ENCODE measurements at regions not wholly inside any gene's neighbourhood (a gene's known extent, or its start where the extent isn't known, plus 50 kb on each side); places are given as distances from the start of the nearest gene placed in this dataset.
"Not testable (repeated sequence)": the region's sequence is repeated elsewhere in the genome, so short reads cannot be mapped to it uniquely, and the experiment has no call there.

DNA sequence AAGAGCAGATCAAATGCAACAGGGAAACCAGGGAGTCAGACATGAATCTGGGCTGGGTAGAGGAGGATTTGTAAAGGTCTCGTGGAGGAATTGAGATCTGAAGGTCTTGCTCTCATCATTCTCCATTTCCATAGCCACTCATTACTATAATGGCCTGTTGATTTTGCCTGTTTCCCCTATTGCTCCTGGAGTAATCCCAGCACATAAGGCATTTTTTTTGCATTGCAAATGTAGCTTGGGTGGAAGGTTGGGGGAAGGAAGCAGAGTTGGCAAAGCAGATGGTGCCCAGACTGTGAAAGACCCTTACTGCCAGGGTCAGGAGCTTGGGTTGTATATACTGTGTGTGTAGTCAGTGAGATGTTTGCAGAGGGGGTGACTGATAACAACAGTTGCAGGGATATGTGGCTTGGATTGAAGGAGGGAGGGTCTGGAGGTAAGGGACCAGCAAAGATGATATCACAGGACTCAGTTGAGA, 116.0 kb downstream of the TTC6 start:
- Histone ChIP-seq H3K4me1 (no peaks in the 10 kb centered on the region), H3K4me3 (no peak overlapping the region), H3K27me3 (no peaks in the 10 kb centered on the region), H3K9me3 (no peaks in the 10 kb centered on the region), H3K36me3 (no peaks in the 10 kb centered on the region), H3K27ac (no peak overlapping the region)
- no peak for FAIRE-seq
- no peak for ATAC-seq
- intact Hi-C loops (cut with DNase I), result loop anchor here in 2 of 3 donors (10.0 kb wide), 2 partner anchors 153 to 163 kb away; no protein-coding TSS in a partner anchor
- no peak for DNase-seq
- TF ChIP-seq, protein P1, sequence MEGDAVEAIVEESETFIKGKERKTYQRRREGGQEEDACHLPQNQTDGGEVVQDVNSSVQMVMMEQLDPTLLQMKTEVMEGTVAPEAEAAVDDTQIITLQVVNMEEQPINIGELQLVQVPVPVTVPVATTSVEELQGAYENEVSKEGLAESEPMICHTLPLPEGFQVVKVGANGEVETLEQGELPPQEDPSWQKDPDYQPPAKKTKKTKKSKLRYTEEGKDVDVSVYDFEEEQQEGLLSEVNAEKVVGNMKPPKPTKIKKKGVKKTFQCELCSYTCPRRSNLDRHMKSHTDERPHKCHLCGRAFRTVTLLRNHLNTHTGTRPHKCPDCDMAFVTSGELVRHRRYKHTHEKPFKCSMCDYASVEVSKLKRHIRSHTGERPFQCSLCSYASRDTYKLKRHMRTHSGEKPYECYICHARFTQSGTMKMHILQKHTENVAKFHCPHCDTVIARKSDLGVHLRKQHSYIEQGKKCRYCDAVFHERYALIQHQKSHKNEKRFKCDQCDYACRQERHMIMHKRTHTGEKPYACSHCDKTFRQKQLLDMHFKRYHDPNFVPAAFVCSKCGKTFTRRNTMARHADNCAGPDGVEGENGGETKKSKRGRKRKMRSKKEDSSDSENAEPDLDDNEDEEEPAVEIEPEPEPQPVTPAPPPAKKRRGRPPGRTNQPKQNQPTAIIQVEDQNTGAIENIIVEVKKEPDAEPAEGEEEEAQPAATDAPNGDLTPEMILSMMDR (IDR thresholded peaks at IDR 0.05), result no peak
- 65 to 85% methylated on average over 1 of the region's 1 CpG for WGBS, 2 donors

DNA sequence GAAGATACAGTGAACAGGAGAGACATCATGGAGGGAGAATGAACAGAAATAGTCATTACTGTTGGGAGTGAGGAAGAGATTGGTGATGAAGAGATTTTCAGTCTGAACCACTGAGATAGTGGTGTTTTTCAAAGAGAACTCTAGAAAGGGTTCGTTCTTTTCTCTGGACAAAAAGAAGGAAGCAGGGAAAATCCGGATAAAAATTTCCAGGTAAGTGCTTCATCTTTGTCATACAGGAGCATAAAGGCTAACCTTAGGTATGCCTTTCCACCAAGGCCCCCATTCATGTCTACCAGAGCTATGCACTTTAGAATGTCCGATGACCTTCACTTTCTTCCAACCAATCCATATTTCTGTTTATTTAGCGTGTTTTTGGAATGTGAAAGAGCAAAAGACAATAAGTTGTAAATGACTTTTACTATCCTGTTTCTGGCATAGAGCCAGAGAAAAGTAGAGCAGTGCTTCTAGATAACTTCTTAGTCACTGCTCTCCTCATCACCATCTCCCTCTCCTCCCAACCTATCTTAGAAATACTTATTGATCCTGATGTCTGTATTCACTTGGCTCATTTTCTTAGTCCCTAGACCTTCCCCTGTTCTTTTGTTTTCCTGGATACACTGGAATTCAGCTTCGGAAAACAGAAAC, 116.5 kb downstream of the TTC6 start:
- Histone ChIP-seq H3K9me3 (no peaks in the 10 kb centered on the region), H3K27me3 (no peaks in the 10 kb centered on the region), H3K27ac (no peak overlapping the region), H3K36me3 (no peaks in the 10 kb centered on the region), H3K4me1 (no peaks in the 10 kb centered on the region), H3K4me3 (no peak overlapping the region)
- no peak for DNase-seq
- TF ChIP-seq, protein P1 (IDR thresholded peaks at IDR 0.05), result no peak
- no peak for FAIRE-seq
- intact Hi-C loops (cut with DNase I), result loop anchor here in 2 of 3 donors (10.0 kb wide), 2 partner anchors 153 to 163 kb away; no protein-coding TSS in a partner anchor
- no peak for ATAC-seq
- WGBS, 2 donors, result 34 to 37% methylated on average over 5 of the region's 5 CpGs

DNA sequence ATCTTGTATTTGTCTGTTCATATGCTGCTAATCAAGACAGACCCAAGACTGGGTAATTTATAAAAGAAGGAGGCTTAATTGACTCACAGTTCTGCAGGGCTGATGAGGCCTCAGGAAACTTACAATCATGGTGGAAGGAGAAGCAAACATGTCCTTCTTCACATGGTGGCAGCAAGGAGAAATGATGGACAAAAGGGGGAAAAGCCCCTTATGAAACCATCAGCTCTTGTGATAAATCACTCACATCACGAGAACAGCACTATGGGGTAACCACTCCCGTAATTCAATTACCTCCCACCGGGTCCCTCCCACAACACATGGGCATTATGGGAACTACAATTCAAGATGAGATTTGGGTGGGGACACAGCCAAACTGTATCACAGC, 117.0 kb downstream of the TTC6 start:
- not testable (repeated sequence) for FAIRE-seq, ATAC-seq, H3K36me3 ChIP-seq, H3K9me3 ChIP-seq, DNase-seq, H3K27me3 ChIP-seq, H3K27ac ChIP-seq, H3K4me3 ChIP-seq, H3K4me1 ChIP-seq
- WGBS, 2 donors, result 76 to 80% methylated on average over 3 of the region's 3 CpGs
- intact Hi-C loops (cut with DNase I), result loop anchor here in 2 of 3 donors (10.0 kb wide), 2 partner anchors 152 to 162 kb away; no protein-coding TSS in a partner anchor

DNA sequence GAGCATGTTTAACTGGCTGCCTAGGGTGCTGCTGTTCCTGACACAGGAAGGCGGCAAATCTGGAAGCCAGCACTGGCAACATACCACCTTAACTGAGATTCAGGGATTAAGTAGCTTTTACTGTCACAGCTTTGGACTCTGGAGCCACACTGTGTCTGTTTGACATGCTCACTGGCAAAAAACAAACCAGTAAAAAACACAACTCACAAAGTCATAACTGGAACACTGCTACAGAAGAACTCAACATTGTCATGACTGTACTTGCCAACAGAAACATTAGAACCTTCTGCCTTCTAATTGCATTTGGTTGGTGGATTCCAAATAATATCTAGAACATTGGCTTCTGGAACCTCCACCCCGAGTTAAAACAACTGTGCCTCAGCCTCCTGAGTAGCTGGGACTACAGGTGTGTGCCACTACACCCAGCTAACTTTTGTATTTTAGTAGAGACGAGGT, 117.6 kb downstream of the TTC6 start:
- WGBS, 2 donors, result 68 to 80% methylated on average over 3 of the region's 3 CpGs
- H3K4me1 ChIP-seq, result no peaks in the 10 kb centered on the region
- no peaks in the 10 kb centered on the region for H3K9me3 ChIP-seq
- no peak for DNase-seq
- TF ChIP-seq, protein P1 (IDR thresholded peaks at IDR 0.05), result no peak
- no peak for FAIRE-seq
- intact Hi-C loops (cut with DNase I), result loop anchor here in 2 of 3 donors (10.0 kb wide), 2 partner anchors 152 to 162 kb away; no protein-coding TSS in a partner anchor
- no peaks in the 10 kb centered on the region for H3K36me3 ChIP-seq
- no peak for ATAC-seq
- H3K27me3 ChIP-seq, result no peaks in the 10 kb centered on the region
- H3K27ac ChIP-seq, result no peak overlapping the region
- H3K4me3 ChIP-seq, result no peak overlapping the region

DNA sequence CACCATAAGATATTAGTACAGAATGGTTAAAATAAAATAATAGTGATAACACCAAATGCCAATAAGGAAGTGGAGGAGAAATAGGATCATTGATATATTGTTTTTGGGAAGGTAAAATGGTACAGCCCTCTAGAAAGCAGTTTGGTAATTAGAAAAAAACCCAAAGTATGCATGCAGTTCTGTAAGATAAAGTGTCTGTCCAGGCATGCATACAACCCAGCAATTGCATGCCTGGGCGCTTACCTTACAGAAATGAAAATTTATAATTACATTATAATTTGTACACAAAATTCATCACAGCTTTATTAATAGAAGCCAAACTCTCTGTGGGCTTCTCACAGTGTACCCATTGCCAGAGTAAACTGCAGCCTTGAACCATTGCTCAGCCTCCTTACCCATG, 124.7 kb downstream of the TTC6 start:
- no peaks in the 10 kb centered on the region for H3K4me1 ChIP-seq
- ATAC-seq (no peak), FAIRE-seq (no peak), DNase-seq (no peak)
- H3K36me3 ChIP-seq, result no peaks in the 10 kb centered on the region
- H3K9me3 ChIP-seq, result no peaks in the 10 kb centered on the region
- TF ChIP-seq, protein P1 (IDR thresholded peaks at IDR 0.05), result no peak
- WGBS, 2 donors, result 81 to 82% methylated on average over 1 of the region's 1 CpG
- no peak overlapping the region for H3K27ac ChIP-seq
- intact Hi-C loops (cut with DNase I), result no loop called here
- H3K27me3 ChIP-seq, result no peaks in the 10 kb centered on the region
- H3K4me3 ChIP-seq, result no peak overlapping the region
